Psoas muscle (tissue), 7 donors: ENCODE measurements at regions not wholly inside any gene's neighbourhood (a gene's known extent, or its start where the extent isn't known, plus 50 kb on each side); places are given as distances from the start of the nearest gene placed in this dataset.

Experiments used
- ATAC-seq, 4 donors: fragments of 200-7000 bp; cut with Tn5 transposase; one replicate each; pipeline ENCODE4 v1.9.1; 2020; ENCODE audit warnings: moderate library complexity in 3 of 4, mild to moderate bottlenecking in 2 of 4
- DNase-seq, 2 donors: peaks; one replicate each; pipeline ENCODE4 v3.0.0-alpha.2; 2020
- H3K27ac ChIP-seq: fragments of 200-600 bp; one replicate; pipeline ENCODE4 v1.8.0; 2022
- H3K27me3 ChIP-seq, 3 donors: fragments of 200-600 bp in 1 of 3; one replicate each; pipeline versions ENCODE4 v1.6.1 to v1.8.0; 2013 to 2022; ENCODE audit warnings: low read length in 2 of 3, mild to moderate bottlenecking in 2 of 3, moderate library complexity in 1 of 3; ENCODE audit not compliant: insufficient read depth in 3 of 3
- H3K36me3 ChIP-seq, 2 donors: fragments of 200-600 bp in 1 of 2; one replicate each; pipeline versions ENCODE4 v1.6.1 to v1.8.0; 2013 to 2022; ENCODE audit warnings: low read depth in 1 of 2, mild to moderate bottlenecking in 1 of 2, moderate library complexity in 1 of 2; ENCODE audit not compliant: insufficient read depth in 1 of 2
- H3K4me1 ChIP-seq: fragments of 200-600 bp; one replicate; pipeline ENCODE4 v1.8.0; 2022
- H3K4me3 ChIP-seq: fragments of 200-600 bp; one replicate; pipeline ENCODE4 v1.8.0; 2022; ENCODE audit warnings: mild to moderate bottlenecking
- H3K9me3 ChIP-seq: fragments of 200-600 bp; one replicate; pipeline ENCODE4 v1.8.0; 2022
- CTCF ChIP-seq: fragments of 200-600 bp; IDR thresholded peaks from one replicate; pipeline ENCODE4 v1.8.0; 2022; ENCODE audit warnings: antibody characterized with exemption
- WGBS, 3 donors: extraction: QIAGEN DNeasy Blood & Tissue Kit; methylation state at CpG; one replicate each; pipeline versions ENCODE4 v1.1.6 to v1.1.7; 2013; 5-methylcytosine and 5-hydroxymethylcytosine counted together
- intact Hi-C, 2 donors: fragments of 100-400 bp; cut with DNase I; formaldehyde crosslinking; loops; one replicate each; pipeline versions ENCODE4 v1.11.0 to v1.14.2; 2022
- donor health status: healthy with polysubstance abuse.
- donor health status: DM: no; HTN: no; CAD: no; lungs with moderate emphysema.
- donor health status: Bipolar disorder and iron deficiency.
- donor health status: healthy.
- donor health status: DM: yes; HTN: yes; CAD: no.
- donor health status: DM: no; HTN: no; CAD: no.
- donor health status: DM: yes; HTN: yes; CAD: no.

DNA sequence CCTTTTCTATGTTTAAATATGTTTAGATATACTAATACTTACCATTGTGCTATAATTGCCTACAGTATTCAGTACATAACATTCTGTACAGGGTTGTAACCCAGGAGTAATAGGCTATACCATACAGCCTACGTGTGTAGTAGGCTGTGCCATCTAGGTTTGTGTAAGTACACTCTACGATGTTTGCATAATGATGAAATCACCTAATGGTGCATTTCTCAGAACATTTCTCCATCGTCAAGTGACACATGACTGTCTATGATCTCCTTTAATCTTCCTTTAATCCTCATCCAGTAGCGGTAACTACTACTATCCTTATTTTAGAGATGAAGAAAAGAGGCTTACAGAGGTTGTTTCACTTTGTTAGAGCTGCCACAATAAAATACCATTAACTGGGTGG lies 369.2 kb downstream of the PLK2 start:
- DNase-seq: no peak
- no peak overlapping the region for H3K27ac ChIP-seq
- ATAC-seq: no peak
- no peaks in the 10 kb centered on the region for H3K27me3 ChIP-seq
- H3K9me3 ChIP-seq: no peaks in the 10 kb centered on the region
- intact Hi-C loops: no loop called here
- H3K4me1 ChIP-seq: no peaks in the 10 kb centered on the region
- no peaks in the 10 kb centered on the region for H3K36me3 ChIP-seq
- H3K4me3 ChIP-seq: no peak overlapping the region
- 95 to 99% (median 97%) methylated on average over 4 of the region's 4 CpGs for WGBS, 3 donors
- no peak for TF ChIP-seq CTCF

- TF ChIP-seq CTCF: no peak
- ATAC-seq: no peak
Observed at GRCh38 chr5:58088941-58089340, 370.9 kb downstream of the PLK2 start.

DNA sequence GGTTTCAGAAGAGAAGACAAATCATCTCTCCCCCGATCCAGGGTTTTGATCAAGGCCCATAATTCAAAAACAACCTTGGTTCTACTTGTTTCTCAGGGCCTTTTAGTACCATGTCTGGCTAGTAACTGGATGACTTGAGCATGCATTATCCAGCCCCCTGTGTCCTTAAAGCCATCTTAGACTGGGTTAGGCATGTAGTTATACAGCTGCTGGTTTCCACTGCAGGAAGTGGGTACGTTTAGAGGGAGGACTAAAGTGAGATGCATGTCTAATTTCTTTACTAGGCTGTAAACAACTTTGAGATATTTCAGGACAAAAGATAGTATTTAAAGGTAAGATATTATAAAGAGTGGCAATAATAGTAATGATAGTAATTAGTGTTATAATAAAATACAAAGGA lies 372.0 kb downstream of the PLK2 start:
- H3K27ac ChIP-seq: no peak overlapping the region
- no peak for TF ChIP-seq CTCF
- H3K4me3 ChIP-seq: no peak overlapping the region
- DNase-seq (no peak), ATAC-seq (no peak)
- no peaks in the 10 kb centered on the region for H3K4me1 ChIP-seq
- intact Hi-C loops: no loop called here
- no peaks in the 10 kb centered on the region for H3K27me3 ChIP-seq
- H3K9me3 ChIP-seq: no peaks in the 10 kb centered on the region
- WGBS, 3 donors: 72 to 81% (median 78%) methylated on average over 2 of the region's 2 CpGs
- H3K36me3 ChIP-seq: no peaks in the 10 kb centered on the region

More at GRCh38 chr5:58088941-58089340, 370.9 kb downstream of the PLK2 start:
- H3K27me3 ChIP-seq: no peaks in the 10 kb centered on the region
- no peaks in the 10 kb centered on the region for H3K9me3 ChIP-seq
- H3K4me3 ChIP-seq: no peak overlapping the region
- intact Hi-C loops: no loop called here
- H3K36me3 ChIP-seq: no peaks in the 10 kb centered on the region
- no peaks in the 10 kb centered on the region for H3K4me1 ChIP-seq
- no peak overlapping the region for H3K27ac ChIP-seq
- 74 to 86% (median 77%) methylated on average over 5 of the region's 5 CpGs for WGBS, 3 donors
- no peak for DNase-seq

DNA sequence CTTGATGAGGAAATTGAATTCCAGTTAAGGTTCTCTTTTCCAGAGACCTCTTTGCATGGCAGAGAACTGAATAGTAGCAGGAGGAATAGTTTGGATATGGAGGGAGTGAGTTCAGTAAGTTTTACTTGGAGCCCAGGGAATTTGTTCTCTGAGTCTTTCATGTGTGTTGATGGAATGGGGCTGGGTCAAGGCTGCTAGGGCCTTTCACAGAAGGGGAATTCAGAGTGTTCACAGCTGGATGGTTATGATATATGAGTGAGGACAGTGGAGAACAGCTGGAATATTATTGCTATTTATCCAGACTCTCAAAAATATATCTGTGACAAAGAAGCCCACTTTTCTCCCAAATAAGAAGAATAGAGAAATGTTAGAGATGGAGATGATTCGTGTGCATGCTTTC lies 372.8 kb downstream of the PLK2 start:
- H3K4me1 ChIP-seq: no peaks in the 10 kb centered on the region
- ATAC-seq: no peak
- intact Hi-C loops: no loop called here
- no peaks in the 10 kb centered on the region for H3K9me3 ChIP-seq
- H3K36me3 ChIP-seq: no peaks in the 10 kb centered on the region
- no peak overlapping the region for H3K4me3 ChIP-seq
- no peak for DNase-seq
- no peak overlapping the region for H3K27ac ChIP-seq
- no peaks in the 10 kb centered on the region for H3K27me3 ChIP-seq
- no peak for TF ChIP-seq CTCF
- WGBS, 3 donors: 41 to 68% (median 59%) methylated on average over 1 of the region's 1 CpG

GRCh38 chr5:58085800-58086199 lies 374.1 kb downstream of the PLK2 start:
- Histone ChIP-seq H3K4me1 (no peaks in the 10 kb centered on the region), H3K36me3 (no peaks in the 10 kb centered on the region), H3K9me3 (no peaks in the 10 kb centered on the region), H3K27ac (no peak overlapping the region), H3K4me3 (no peak overlapping the region), H3K27me3 (no peaks in the 10 kb centered on the region)
- WGBS, 3 donors: 73 to 80% (median 76%) methylated on average over 4 of the region's 4 CpGs
- no peak for ATAC-seq
- DNase-seq: no peak
- intact Hi-C loops: no loop called here
- TF ChIP-seq CTCF: no peak
